ENCODE measurements at regions not wholly inside any gene's neighbourhood (a gene's known extent, or its start where the extent isn't known, plus 50 kb on each side); places are given as distances from the start of the nearest gene placed in this dataset.
"Not testable (repeated sequence)": the region's sequence is repeated elsewhere in the genome, so short reads cannot be mapped to it uniquely, and the experiment has no call there.

GRCh38 chr16:22983614-22984013, 165.6 kb downstream of the USP31 start:
- H3K27me3 ChIP-seq, result no peaks in the 10 kb centered on the region
- H3K27ac ChIP-seq, result no peak overlapping the region
- H3K4me3 ChIP-seq, result no peak overlapping the region
- TF ChIP-seq CTCF (IDR thresholded peaks at IDR 0.05; ENCODE audit: low read depth, low read length), result no peak
- H3K9me3 ChIP-seq (ENCODE audit: low read depth), result no peaks in the 10 kb centered on the region
- H3K36me3 ChIP-seq, result no peaks in the 10 kb centered on the region
- H3K4me1 ChIP-seq (ENCODE audit: low read depth), result no peaks in the 10 kb centered on the region
- DNase-seq (ENCODE audit: low read depth in 1 of 2, low spot score in 1 of 2), result no peak

DNA sequence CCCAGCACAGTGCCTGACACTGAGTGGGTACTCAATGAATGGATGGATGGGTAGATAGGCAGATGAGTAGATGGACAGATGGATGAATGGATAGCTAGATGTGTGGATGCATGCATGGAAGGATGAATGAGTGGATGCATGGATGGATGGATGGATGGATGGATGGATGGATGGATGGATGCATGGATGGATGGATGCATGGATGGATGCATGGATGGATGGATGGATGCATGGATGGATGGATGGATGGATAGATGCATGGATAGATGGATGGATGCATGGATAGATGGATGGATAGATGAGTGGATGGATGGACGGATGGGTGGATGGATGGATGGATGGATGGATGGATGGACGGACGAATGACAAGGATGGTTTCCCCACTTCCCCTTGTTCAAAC, 166.6 kb downstream of the HS3ST2 start:
- H3K36me3 ChIP-seq; DNase-seq (ENCODE audit: low read depth in 1 of 2, low spot score in 1 of 2); H3K27ac ChIP-seq: not testable (repeated sequence)

GRCh38 chr16:22979038-22979437, 165.1 kb downstream of the HS3ST2 start:
- Histone ChIP-seq H3K9me3 (ENCODE audit: low read depth) (no peaks in the 10 kb centered on the region), H3K27ac (no peak overlapping the region), H3K4me1 (ENCODE audit: low read depth) (no peaks in the 10 kb centered on the region), H3K36me3 (no peaks in the 10 kb centered on the region), H3K4me3 (no peak overlapping the region), H3K27me3 (no peaks in the 10 kb centered on the region)
- DNase-seq (ENCODE audit: low read depth in 1 of 2, low spot score in 1 of 2), result no peak
- no peak for TF ChIP-seq CTCF (IDR thresholded peaks at IDR 0.05; ENCODE audit: low read depth, low read length)

More for the DNA sequence above, 166.6 kb downstream of the HS3ST2 start:
- H3K27me3 ChIP-seq; H3K4me3 ChIP-seq; H3K9me3 ChIP-seq (ENCODE audit: low read depth); H3K4me1 ChIP-seq (ENCODE audit: low read depth): not testable (repeated sequence)

GRCh38 chr16:22977294-22977697, 163.3 kb downstream of the HS3ST2 start:
- no peaks in the 10 kb centered on the region for H3K9me3 ChIP-seq (ENCODE audit: low read depth)
- no peak overlapping the region for H3K4me3 ChIP-seq
- no peak overlapping the region for H3K27ac ChIP-seq
- H3K27me3 ChIP-seq, result no peaks in the 10 kb centered on the region
- DNase-seq (ENCODE audit: low read depth in 1 of 2, low spot score in 1 of 2), result peak in 1 of 2 donors; percentile 4
- no peaks in the 10 kb centered on the region for H3K36me3 ChIP-seq
- TF ChIP-seq CTCF (IDR thresholded peaks at IDR 0.05; ENCODE audit: low read depth, low read length), result no peak
- H3K4me1 ChIP-seq (ENCODE audit: low read depth), result no peaks in the 10 kb centered on the region

DNA sequence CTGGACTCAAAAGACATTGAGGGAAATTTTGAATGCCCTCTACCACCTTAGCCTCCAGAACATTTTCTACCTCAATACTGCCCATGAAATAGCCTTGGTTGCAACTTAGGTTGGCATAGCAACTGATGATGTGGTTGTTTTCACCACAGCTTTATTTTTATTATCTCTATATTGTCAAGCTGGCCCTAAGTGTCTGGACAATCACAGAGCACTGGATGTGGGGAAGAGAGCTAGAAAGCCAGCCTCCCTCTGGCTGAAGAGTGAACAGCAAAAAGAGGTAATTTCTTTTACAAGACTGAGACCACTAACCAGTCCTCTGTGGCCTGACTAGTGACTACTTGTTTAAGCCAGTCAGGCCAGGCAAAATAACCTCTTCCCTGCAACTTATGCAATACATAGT, 159.6 kb downstream of the HS3ST2 start:
- H3K4me3 ChIP-seq, result no peak overlapping the region
- no peaks in the 10 kb centered on the region for H3K9me3 ChIP-seq (ENCODE audit: low read depth)
- H3K4me1 ChIP-seq (ENCODE audit: low read depth), result no peaks in the 10 kb centered on the region
- H3K27ac ChIP-seq, result no peak overlapping the region
- no peaks in the 10 kb centered on the region for H3K27me3 ChIP-seq
- TF ChIP-seq CTCF (IDR thresholded peaks at IDR 0.05; ENCODE audit: low read depth, low read length), result no peak
- H3K36me3 ChIP-seq, result no peaks in the 10 kb centered on the region
- DNase-seq (ENCODE audit: low read depth in 1 of 2, low spot score in 1 of 2), result no peak

GRCh38 chr16:22971346-22971924, 157.5 kb downstream of the HS3ST2 start:
- DNase-seq (ENCODE audit: low read depth in 1 of 2, low spot score in 1 of 2), result no peak
- no peaks in the 10 kb centered on the region for H3K9me3 ChIP-seq (ENCODE audit: low read depth)
- no peak overlapping the region for H3K27ac ChIP-seq
- no peak overlapping the region for H3K4me3 ChIP-seq
- no peaks in the 10 kb centered on the region for H3K4me1 ChIP-seq (ENCODE audit: low read depth)
- H3K36me3 ChIP-seq, result no peaks in the 10 kb centered on the region
- no peaks in the 10 kb centered on the region for H3K27me3 ChIP-seq
- TF ChIP-seq CTCF (IDR thresholded peaks at IDR 0.05; ENCODE audit: low read depth, low read length), result no peak
